ENCODE measurements at regions not wholly inside any gene's neighbourhood (a gene's known extent, or its start where the extent isn't known, plus 50 kb on each side); places are given as distances from the start of the nearest gene placed in this dataset.

DNA sequence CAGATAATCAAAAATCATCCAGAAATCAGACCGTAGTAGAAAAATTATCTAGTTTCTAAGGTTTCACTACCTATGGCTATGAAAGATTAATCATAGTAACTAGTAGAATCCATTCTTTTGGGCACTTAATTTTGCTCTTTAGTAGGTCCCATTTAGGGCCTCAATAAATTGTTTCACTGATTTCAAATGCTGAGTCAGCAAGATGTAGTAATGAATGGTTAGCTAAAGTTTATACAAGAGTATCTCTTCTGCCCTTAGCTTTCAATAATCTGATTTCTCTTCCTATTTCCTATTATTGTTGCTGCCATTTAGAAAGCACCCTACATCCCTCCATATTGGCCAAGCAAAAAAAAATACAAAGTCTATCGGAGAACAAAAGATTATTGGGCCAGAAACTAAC lies 283.2 kb upstream of the PCDH10 start:
- H3K4me3 ChIP-seq, result no peak overlapping the region
- DNase-seq, result no peak
- TF ChIP-seq, protein P1, sequence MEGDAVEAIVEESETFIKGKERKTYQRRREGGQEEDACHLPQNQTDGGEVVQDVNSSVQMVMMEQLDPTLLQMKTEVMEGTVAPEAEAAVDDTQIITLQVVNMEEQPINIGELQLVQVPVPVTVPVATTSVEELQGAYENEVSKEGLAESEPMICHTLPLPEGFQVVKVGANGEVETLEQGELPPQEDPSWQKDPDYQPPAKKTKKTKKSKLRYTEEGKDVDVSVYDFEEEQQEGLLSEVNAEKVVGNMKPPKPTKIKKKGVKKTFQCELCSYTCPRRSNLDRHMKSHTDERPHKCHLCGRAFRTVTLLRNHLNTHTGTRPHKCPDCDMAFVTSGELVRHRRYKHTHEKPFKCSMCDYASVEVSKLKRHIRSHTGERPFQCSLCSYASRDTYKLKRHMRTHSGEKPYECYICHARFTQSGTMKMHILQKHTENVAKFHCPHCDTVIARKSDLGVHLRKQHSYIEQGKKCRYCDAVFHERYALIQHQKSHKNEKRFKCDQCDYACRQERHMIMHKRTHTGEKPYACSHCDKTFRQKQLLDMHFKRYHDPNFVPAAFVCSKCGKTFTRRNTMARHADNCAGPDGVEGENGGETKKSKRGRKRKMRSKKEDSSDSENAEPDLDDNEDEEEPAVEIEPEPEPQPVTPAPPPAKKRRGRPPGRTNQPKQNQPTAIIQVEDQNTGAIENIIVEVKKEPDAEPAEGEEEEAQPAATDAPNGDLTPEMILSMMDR (IDR thresholded peaks at IDR 0.05), result no peak
- TF ChIP-seq POLR2A (IDR thresholded peaks at IDR 0.05), result no peak
- H3K9me3 ChIP-seq, result no peaks in the 10 kb centered on the region
- H3K27me3 ChIP-seq, result no peaks in the 10 kb centered on the region
- no peak overlapping the region for H3K27ac ChIP-seq
- H3K36me3 ChIP-seq, result no peaks in the 10 kb centered on the region
- H3K4me1 ChIP-seq, result no peaks in the 10 kb centered on the region

DNA sequence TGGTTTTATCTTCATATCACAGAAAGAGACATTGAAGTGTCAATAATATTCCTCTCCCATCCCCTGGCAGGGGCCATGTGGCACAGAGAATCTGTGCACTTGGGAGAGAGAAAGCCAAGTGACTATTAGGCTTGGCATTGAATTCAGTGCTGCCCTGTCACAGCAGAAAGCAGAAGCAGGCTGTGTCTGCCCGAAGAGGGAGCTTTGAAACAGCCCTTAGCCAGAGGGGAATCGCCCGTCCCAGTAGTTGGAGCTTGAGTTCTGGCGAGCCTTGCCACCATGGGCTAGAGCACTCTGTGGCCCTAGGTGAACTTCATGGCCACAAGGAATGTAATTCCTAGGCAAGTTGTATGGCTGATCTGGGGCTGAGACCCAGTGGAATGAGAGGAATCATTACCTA lies 282.5 kb upstream of the PCDH10 start:
- Histone ChIP-seq H3K4me3 (no peak overlapping the region), H3K4me1 (no peaks in the 10 kb centered on the region), H3K27me3 (no peaks in the 10 kb centered on the region), H3K9me3 (peaks cover 0 to 4% (median 0%) of the 10 kb centered on the region in 4 donors), H3K27ac (no peak overlapping the region), H3K36me3 (no peaks in the 10 kb centered on the region)
- TF ChIP-seq POLR2A (IDR thresholded peaks at IDR 0.05), result no peak
- TF ChIP-seq, protein P1 (IDR thresholded peaks at IDR 0.05), result no peak
- no peak for DNase-seq

DNA sequence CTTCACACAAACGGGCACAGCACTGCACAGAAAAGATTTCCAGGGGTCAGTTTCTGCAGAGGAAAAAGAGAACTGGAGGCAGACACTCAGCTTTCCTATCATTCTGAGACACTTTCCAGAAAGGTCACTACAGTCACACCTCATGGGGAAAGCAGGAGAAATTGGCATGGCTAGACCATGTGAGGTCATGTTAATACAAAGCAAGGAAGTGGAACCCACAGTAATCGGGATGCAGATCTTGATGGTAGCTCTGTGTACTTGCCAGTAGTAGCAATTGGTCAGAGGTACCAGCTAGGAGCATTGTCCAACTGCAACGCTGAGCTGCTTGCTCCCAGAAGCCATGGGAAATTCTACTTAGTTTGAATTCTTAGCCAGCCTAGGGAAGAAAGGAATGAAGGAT lies 255.3 kb upstream of the PCDH10 start:
- no peak for DNase-seq
- Histone ChIP-seq H3K4me1 (no peaks in the 10 kb centered on the region), H3K36me3 (no peaks in the 10 kb centered on the region), H3K27me3 (no peaks in the 10 kb centered on the region), H3K9me3 (peaks cover 0 to 4% (median 0%) of the 10 kb centered on the region in 4 donors), H3K27ac (no peak overlapping the region), H3K4me3 (no peak overlapping the region)
- TF ChIP-seq POLR2A (IDR thresholded peaks at IDR 0.05), result no peak
- TF ChIP-seq, protein P1 (IDR thresholded peaks at IDR 0.05), result no peak

DNA sequence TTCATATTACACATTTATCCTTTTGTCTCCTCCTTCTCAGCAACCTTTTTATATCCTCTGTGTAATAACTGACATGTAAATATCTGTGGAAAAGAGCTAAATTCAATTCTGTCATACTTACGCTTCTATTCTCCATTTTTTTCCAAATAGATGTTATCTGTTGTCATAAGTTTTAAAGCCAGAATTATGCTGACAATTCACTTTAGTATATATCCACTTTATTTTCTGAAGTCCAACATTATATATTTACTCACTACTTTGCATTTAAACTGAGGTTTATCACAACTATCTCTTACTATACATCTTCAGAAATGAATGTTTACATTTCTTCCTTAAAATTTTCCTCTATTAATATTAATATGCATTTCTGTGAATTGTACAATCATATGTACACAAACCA lies 247.9 kb upstream of the PCDH10 start:
- Histone ChIP-seq H3K4me3 (no peak overlapping the region), H3K4me1 (no peaks in the 10 kb centered on the region), H3K27ac (no peak overlapping the region), H3K36me3 (no peaks in the 10 kb centered on the region), H3K9me3 (no peaks in the 10 kb centered on the region), H3K27me3 (no peaks in the 10 kb centered on the region)
- DNase-seq, result no peak
- TF ChIP-seq, protein P1 (IDR thresholded peaks at IDR 0.05), result no peak
- no peak for TF ChIP-seq POLR2A (IDR thresholded peaks at IDR 0.05)

DNA sequence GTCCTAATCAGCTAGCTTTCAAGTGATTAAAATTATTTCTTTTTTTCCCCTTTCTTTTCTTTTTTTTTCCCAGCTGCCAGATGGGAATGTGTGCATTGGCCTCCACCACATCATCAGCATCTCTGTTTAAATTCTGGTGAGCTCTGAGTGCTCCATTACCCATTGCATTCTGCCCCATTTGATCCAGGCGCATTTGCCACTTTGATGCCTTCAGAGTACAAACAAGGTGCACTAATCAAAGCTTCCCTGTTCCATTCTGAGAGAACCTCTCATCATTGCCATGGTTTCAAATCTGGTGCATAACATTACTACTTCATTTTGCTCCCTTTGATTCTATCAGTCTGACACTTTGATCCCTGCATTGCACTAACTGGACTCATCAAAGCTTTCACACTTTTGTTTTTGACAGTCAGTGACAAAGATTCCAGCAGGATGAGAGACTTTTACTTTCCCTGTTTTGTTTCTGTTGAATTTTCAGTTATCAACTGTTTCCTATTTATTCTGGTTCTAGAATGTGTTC lies 238.8 kb upstream of the PCDH10 start:
- Histone ChIP-seq H3K36me3 (no peaks in the 10 kb centered on the region), H3K4me1 (no peaks in the 10 kb centered on the region), H3K4me3 (no peak overlapping the region), H3K27me3 (no peaks in the 10 kb centered on the region), H3K27ac (no peak overlapping the region), H3K9me3 (no peaks in the 10 kb centered on the region)
- DNase-seq, result no peak
- TF ChIP-seq, protein P1 (IDR thresholded peaks at IDR 0.05), result no peak
- no peak for TF ChIP-seq POLR2A (IDR thresholded peaks at IDR 0.05)

DNA sequence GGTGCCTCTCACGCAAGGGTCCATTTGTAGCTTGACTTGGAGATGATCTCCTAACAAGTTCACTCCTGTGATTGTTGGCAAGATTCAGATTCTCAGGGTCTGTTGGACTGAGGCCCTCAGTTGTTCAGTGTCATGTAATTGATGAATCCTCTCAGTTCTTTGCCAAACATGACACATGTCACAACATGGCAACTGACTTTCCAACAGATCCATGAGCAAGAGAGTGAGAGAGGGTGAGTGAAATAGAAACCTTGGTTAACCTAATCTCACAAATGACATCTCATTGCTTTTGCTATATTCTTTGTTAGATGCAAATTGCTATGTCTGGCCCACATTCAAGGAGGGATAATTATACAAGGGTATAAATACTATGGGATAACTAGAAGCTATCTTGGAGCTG lies 231.0 kb upstream of the PCDH10 start:
- TF ChIP-seq, protein P1 (IDR thresholded peaks at IDR 0.05), result no peak
- no peak for TF ChIP-seq POLR2A (IDR thresholded peaks at IDR 0.05)
- no peaks in the 10 kb centered on the region for H3K4me1 ChIP-seq
- H3K36me3 ChIP-seq, result no peaks in the 10 kb centered on the region
- no peak overlapping the region for H3K4me3 ChIP-seq
- no peaks in the 10 kb centered on the region for H3K9me3 ChIP-seq
- no peaks in the 10 kb centered on the region for H3K27me3 ChIP-seq
- H3K27ac ChIP-seq, result no peak overlapping the region
- DNase-seq, result no peak

All from Peyer's patch (tissue), 4 donors.